GM10266 (cell line): ENCODE measurements at regions not wholly inside any gene's neighbourhood (a gene's known extent, or its start where the extent isn't known, plus 50 kb on each side); places are given as distances from the start of the nearest gene placed in this dataset.

Experiments used
- DNase-seq: peaks from one replicate; pipeline ENCODE4 v3.0.0; 2012; ENCODE audit errors: extremely low spot score
- CTCF ChIP-seq: IDR thresholded peaks from 2 replicates; pipeline ENCODE4 v1.5.1; 2012; ENCODE audit warnings: mild to moderate bottlenecking, low read depth; ENCODE audit not compliant: control insufficient read depth, insufficient read depth; ENCODE audit errors: missing control alignments

DNA sequence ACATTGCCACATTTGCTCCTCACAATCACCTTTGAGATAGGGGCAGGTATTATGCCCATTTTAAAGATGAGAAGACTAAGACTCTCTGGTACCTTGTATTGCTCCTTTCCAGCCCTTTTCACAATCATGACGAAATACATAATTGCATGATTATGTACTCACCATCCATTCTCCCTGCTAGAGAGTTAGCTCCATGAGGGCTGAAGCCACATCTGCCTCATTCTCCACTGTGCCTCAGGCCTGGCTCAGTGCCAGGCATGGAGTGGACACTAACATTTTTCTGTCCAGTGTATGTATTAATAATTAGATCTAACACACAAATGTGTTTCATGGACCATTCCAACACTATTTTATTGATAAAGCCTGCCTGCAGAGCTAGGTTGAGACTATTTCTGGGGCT is 191.4 kb downstream of the MINAR1 start:
- TF ChIP-seq CTCF, result no peak
- DNase-seq, result no peak

GRCh38 chr15:79629687-79630086 is 197.6 kb downstream of the MINAR1 start:
- no peak for DNase-seq

GRCh38 chr15:79632457-79632856 is 200.3 kb downstream of the MINAR1 start:
- DNase-seq, result no peak
- no peak for TF ChIP-seq CTCF

More at GRCh38 chr15:79629687-79630086, 197.6 kb downstream of the MINAR1 start:
- TF ChIP-seq CTCF, result no peak

- DNase-seq, result no peak
These were observed 203.1 kb downstream of the MINAR1 start for GRCh38 chr15:79635149-79635771.

GRCh38 chr15:79635897-79636561 is 203.9 kb downstream of the MINAR1 start:
- no peak for TF ChIP-seq CTCF
- DNase-seq, result no peak

More at GRCh38 chr15:79635149-79635771, 203.1 kb downstream of the MINAR1 start:
- TF ChIP-seq CTCF, result no peak

DNA sequence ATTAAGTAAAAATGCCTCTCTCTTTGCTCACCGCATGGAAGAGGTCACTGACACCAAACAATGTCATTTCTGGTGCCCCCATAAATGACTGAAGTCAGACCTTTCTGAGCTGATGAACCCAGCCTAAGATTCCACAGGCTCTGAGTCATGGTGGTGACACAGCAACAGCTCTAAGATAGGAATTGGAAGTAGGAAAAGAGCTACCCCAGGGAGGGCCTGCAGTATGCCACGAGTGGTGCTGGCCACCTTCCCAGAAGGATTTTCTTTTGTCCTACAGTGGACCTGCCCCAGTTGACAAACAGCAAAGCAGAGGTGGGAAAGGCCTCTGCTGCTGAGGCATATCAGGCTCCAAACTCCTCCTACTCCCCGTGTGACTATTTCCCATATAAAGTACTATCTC is 208.1 kb downstream of the MINAR1 start:
- DNase-seq, result no peak

DNA sequence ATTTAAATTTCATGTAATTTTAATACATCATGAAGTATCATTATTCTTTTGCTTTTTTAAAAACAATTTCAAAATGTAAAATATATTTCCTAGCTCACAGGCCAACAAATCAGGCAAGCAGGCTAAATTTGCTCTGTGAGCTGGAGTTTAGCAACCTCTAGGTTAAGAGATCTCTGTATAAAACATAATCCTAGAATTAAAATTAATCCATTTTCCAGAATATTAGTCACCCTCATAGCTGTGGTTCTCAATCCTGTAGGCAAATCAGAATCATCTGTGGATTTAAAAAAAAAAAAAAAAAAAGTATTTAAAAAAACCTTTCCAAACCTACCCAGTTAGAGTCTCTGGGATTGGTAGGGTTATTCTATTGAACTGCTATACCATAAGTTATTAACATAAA is 209.7 kb downstream of the MINAR1 start:
- DNase-seq, result no peak

More for the DNA sequence above, 208.1 kb downstream of the MINAR1 start:
- TF ChIP-seq CTCF, result no peak

More for the DNA sequence above, 209.7 kb downstream of the MINAR1 start:
- TF ChIP-seq CTCF, result no peak
